ENCODE measurements at regions not wholly inside any gene's neighbourhood (a gene's known extent, or its start where the extent isn't known, plus 50 kb on each side); places are given as distances from the start of the nearest gene placed in this dataset.
"Not testable (repeated sequence)": the region's sequence is repeated elsewhere in the genome, so short reads cannot be mapped to it uniquely, and the experiment has no call there.

GRCh38 chr13:97736436-97736835 lies 217.0 kb upstream of the IPO5 start:
- no peak for DNase-seq

- DNase-seq: no peak
Measured at GRCh38 chr13:97742084-97742483, 211.4 kb upstream of the IPO5 start.

DNA sequence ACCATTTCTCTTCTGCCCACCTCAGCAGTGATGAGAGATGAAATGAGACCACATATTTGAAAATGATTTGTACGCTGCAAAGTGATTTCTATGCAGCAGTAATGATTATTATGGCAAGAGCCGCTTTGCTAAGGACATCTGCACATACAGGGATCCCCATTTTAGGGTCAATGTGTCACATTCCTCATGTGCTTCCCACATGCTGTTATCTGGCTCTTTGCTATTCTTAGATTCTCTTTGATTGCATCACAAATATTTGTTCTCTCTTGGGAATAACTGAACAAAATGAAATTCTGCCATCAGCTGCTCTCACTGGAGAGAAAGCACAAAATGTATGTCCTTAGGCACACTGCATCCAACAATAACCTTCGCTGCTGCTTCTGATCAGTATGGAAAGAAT lies 209.5 kb upstream of the IPO5 start:
- DNase-seq: no peak

GRCh38 chr13:97746649-97747048 lies 206.8 kb upstream of the IPO5 start:
- no peak for DNase-seq

DNA sequence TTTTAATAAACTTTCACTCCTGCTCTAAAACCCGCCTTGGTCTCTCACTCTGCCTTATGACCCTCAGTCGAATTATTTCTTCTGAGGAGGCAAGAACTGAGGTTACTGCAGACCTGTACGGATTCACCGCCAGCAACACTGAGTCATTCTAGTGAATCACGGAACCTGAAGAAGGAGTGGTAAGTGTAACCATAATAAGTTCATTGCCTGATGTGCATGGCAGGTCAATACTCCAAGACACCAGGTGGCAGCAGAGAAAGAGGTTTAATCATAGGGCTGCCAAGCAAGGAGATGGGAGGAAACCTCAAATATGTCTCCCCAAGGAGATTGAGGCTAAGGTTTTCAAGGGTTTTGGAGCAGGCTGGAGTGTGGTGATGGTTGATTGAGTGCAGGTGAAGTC lies 204.3 kb upstream of the IPO5 start:
- DNase-seq: no peak

DNA sequence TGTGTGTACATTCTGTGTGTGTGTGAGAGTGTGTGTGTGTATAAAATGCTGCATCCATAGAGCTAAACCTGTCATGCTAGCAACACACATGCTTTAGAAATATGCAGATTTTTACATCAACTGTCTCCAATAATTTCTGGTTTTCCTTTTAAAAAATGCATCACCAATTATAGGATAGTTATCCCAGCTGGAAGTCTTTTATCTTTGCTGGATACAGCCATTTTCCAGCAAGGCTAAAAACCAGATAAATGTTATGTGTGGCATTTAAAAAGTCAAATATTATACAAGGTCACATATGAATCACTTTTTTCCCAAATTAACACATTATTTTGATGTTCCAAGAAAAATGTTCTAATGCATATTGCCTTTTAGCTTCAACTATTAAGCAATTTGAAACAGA lies 202.0 kb upstream of the IPO5 start:
- no peak for DNase-seq

- no peak for DNase-seq
Measured at GRCh38 chr13:97752961-97753668, 200.4 kb upstream of the IPO5 start.

DNA sequence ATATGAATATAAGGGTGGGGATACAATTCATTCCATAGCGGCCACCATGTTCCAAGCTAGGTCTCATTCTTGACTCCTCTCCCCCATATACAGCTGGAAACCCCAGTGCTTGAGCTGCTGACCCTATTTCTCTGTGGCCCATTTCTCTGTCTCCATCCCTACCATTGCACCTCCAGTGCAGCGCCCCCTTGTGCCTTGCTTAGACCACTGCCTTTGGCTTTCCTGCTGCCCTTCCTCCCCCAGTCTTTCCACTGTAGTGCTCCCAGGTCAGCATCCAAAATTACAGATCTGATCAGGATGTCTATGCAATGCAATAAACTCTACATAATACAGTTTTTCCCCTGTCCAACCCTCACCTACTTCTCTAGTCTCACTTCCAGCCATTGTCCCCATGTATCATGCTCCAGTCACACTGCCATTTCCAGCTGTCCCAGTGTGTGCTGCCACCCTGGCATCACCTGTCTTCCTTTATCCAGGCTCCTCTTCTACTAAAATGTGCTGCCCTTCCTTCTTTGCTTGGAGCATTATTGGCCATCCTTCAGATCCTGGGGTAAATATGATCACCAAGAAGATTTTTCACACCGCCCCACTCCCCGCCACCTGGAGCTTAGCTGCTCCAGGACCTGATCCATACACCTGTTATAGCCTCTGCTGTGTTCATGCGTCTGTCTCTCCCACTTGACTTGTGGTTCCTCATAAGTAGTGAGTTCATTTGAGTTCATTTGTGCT lies 199.4 kb upstream of the IPO5 start:
- DNase-seq: no peak

GRCh38 chr13:97757807-97758206 lies 195.7 kb upstream of the IPO5 start:
- no peak for DNase-seq

DNA sequence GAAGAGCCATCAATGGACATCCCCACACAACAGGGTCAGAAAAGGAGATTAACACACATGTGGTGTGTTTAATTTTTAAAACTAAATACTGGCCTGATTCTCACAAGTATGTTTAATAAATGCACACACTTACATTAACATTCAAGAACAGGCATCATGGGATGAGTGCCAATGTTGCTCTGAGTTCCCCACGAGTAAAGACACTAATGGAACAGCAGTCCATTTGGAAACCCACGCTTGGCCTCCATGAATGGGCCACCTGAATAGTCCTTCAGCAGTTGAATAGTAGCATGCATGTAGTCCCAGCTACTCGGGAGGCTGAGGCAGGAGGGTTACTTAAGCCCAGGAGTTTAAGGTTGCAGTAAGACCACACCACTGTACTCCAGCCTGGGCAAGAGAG lies 195.2 kb upstream of the IPO5 start:
- DNase-seq: no peak

DNA sequence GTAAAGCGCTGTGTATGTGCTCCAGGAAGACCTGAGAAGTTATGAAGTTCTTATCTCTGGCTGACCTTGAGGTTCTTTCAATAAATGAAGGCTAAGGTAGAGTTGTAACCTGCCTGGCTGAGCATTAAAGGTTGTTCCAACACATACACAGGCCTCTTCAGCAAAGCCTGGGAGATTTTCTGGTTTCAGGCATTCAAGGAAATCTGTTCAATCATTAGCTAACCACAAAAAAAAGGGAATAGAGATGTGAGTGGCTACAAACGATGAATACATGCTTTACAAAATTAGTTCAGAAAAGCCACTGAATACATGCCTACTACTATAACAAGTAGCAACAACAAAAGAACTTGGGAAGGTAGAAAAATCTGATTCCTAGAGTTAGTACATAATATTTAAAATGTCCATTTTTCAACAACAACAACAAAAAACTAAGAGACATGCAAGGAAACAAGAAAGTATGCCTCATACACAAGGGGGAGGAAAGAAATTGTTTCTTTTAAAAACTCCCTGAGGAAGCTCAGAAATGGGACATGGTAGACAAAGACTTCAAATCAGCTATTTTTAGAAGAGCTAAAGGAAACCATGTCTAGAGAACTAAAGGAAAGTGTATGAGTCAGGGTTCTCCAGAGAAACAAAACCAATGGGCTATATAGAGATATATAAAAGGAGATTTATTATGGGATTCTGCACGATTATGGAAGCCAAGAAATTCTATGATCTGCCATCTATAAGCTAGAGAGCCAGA lies 191.5 kb upstream of the IPO5 start:
- DNase-seq: no peak

- DNase-seq: no peak
Measured at GRCh38 chr13:97766749-97767148, 186.7 kb upstream of the IPO5 start.

- DNase-seq: no peak
Measured at GRCh38 chr13:97768134-97768533, 185.3 kb upstream of the IPO5 start.

DNA sequence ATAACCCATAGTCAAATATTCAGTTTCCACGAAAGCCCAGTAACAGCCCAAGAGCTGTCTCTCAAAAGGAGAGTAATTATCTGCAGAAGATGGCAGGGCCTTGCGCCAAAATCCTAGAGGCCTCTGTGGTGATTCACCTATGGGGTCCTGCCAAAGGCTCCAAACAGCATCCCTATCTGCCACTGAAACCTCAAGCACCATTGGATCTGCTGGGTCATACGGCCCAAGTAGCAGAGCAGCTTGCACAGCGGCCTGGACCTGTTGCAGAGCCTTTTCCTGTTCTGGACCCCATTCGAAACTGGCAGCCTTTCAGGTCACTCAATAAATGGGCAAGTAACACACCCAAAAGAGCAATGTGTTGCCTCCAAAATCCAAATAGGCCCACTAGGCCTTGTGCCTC lies 183.2 kb upstream of the IPO5 start:
- DNase-seq: not testable (repeated sequence)

GRCh38 chr13:97772466-97772865 lies 181.0 kb upstream of the IPO5 start:
- not testable (repeated sequence) for DNase-seq

DNA sequence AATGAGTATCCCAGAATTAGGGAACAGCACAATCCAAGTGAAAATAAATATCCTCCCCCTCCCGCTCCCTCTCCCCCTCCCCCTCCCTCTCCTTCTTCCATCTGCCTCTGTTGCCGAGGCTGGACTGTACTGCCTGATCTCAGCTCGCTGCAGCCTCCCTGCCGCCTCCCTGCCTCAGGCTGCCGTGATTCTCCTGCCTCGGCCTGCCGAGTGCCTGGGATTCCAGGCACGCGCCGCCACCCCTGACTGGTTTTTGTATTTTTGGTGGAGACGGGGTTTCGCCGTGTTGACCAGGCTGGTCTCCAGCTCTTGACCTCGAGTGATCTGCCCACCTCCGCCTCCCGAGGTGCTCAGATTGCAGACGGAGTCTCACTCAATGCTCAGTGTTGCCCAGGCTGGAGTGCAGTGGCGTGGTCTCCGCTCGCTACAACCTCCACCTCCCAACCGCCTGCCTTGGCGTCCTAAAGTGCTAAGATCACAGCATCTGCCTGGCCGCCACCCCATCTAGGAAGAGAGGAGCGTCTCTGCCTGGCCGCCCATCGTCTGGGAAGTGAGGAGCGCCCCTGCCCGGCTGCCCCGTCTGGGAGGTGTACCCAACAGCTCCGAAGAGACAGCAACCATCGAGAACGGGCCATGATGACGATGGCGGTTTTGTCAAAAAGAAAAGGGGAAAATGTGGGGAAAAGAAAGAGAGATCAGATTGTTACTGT lies 178.9 kb upstream of the IPO5 start:
- not testable (repeated sequence) for DNase-seq

GRCh38 chr13:97780486-97780885 lies 173.0 kb upstream of the IPO5 start:
- no peak for DNase-seq

DNA sequence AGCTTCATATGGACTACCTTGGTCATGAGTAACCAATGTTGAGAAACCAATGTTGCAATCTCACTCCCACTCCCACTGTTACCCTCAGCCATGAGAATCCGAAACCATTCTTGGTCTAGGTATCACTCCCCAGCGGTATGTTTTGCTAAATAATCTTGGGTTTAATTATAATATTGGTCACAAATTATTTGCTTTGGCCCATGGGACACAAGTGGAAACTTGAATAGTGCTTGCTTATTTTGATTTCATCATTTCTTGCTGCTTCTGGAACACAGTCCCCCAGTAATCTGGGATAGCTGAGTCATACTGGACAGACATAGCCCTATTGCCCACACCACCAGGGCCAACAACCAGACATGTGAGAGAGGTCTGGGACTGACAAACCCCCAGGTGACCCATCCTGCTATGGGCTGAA lies 171.6 kb upstream of the IPO5 start:
- no peak for DNase-seq

DNA sequence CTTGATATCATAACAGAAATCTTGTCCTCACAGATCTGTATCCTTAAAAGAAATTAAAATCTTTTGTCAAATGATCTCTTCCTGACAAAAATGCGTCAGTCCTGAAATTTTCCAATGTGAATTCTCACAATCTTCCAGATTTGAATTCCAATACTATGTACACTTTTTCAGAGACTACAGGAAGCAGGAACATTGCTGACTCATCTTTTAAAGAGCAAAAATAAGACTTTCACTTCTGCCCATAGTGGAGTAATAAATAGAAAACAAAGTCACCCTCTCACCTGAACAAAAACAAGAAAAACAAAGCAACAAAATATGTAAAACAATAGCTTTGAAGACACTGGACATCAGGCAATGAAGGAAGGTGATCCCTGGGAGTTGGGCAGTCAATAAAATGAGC lies 167.0 kb upstream of the IPO5 start:
- DNase-seq: no peak

- DNase-seq: no peak
Measured at GRCh38 chr13:97797553-97797952, 155.9 kb upstream of the IPO5 start.

DNA sequence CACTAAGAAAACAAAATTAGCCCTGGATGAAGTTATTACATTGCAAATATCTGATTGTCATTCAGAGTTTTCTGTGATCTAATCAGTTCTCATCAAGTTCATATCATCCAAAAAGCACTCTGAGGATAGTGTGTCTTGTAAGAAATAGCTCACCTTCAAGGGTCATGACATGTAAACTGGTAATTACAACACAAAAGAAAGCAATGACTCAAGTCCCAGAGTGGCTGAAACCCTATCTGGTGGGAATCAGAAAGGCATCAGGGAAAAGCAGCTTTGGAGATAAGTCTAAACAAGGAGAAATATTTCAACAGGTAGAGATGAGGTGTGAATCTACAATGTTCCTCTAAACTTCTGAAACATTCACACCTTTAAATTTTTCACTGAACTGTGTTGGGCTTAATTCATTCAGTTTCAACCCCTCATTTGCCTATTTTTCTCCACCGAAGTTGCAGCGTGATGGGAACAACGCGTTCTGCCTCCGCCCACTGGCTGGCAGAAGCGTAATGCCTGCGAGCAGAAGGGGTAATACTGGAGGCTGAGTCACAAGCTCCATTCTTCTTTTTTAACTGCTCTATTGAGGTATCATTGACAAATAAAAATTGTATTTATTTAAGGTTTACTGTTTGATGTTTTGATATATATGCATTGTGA lies 155.2 kb upstream of the IPO5 start:
- no peak for DNase-seq

- DNase-seq: no peak
Measured at GRCh38 chr13:97798836-97799235, 154.6 kb upstream of the IPO5 start.

DNA sequence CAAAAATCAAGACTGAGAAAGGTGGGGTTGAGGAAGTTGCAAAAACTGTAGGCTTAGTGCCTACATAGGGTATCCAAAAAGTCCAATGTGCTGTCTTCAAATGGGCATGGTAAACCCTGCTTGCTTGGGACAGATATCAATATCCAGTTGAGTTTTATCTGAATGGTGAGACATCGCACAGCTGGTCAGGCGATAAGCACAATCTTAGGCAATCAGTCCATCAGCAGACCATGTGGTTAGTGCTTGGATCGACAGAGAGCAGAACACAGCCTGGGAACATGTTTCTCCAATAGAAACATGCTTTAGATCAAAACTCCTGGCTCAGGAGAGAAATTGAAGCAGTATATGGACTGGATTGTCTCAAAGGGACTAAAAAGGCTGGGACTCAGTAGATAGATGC lies 151.3 kb upstream of the IPO5 start:
- no peak for DNase-seq
